ENCODE measurements at regions not wholly inside any gene's neighbourhood (a gene's known extent, or its start where the extent isn't known, plus 50 kb on each side); places are given as distances from the start of the nearest gene placed in this dataset.

- Mint-ChIP-seq H3K27me3 (ENCODE audit: unreplicated experiment) (peaks cover 4% of the 10 kb centered on the region), H3K4me3 (ENCODE audit: unreplicated experiment) (no peak overlapping the region), H3K27ac (ENCODE audit: unreplicated experiment) (no peak overlapping the region), H3K36me3 (ENCODE audit: unreplicated experiment) (no peaks in the 10 kb centered on the region), H3K4me1 (ENCODE audit: unreplicated experiment) (no peaks in the 10 kb centered on the region), H3K9me3 (ENCODE audit: unreplicated experiment) (no peaks in the 10 kb centered on the region)
- DNase-seq (ENCODE audit: extremely low spot score, unreplicated experiment): no peak
- TF ChIP-seq CTCF (IDR thresholded peaks at IDR 0.05): no peak
Observed at GRCh38 chr12:111184161-111184560, 184.7 kb downstream of the PHETA1 start.

- H3K27me3 Mint-ChIP-seq (ENCODE audit: unreplicated experiment): peaks cover 4% of the 10 kb centered on the region
- H3K4me1 Mint-ChIP-seq (ENCODE audit: unreplicated experiment): no peaks in the 10 kb centered on the region
- no peak for TF ChIP-seq CTCF (IDR thresholded peaks at IDR 0.05)
- H3K4me3 Mint-ChIP-seq (ENCODE audit: unreplicated experiment): no peak overlapping the region
- no peaks in the 10 kb centered on the region for H3K9me3 Mint-ChIP-seq (ENCODE audit: unreplicated experiment)
- H3K27ac Mint-ChIP-seq (ENCODE audit: unreplicated experiment): no peak overlapping the region
- DNase-seq (ENCODE audit: extremely low spot score, unreplicated experiment): no peak
- no peaks in the 10 kb centered on the region for H3K36me3 Mint-ChIP-seq (ENCODE audit: unreplicated experiment)
Observed at GRCh38 chr12:111183094-111183493, 185.8 kb downstream of the PHETA1 start.

- Mint-ChIP-seq H3K27ac (ENCODE audit: unreplicated experiment) (no peak overlapping the region), H3K4me1 (ENCODE audit: unreplicated experiment) (no peaks in the 10 kb centered on the region), H3K36me3 (ENCODE audit: unreplicated experiment) (no peaks in the 10 kb centered on the region), H3K9me3 (ENCODE audit: unreplicated experiment) (no peaks in the 10 kb centered on the region), H3K4me3 (ENCODE audit: unreplicated experiment) (no peak overlapping the region), H3K27me3 (ENCODE audit: unreplicated experiment) (peaks cover 4% of the 10 kb centered on the region)
- no peak for DNase-seq (ENCODE audit: extremely low spot score, unreplicated experiment)
- TF ChIP-seq CTCF (IDR thresholded peaks at IDR 0.05): no peak
Observed at GRCh38 chr12:111182382-111182781, 186.5 kb downstream of the PHETA1 start.

- no peak for DNase-seq (ENCODE audit: extremely low spot score, unreplicated experiment)
- no peaks in the 10 kb centered on the region for H3K4me1 Mint-ChIP-seq (ENCODE audit: unreplicated experiment)
- no peaks in the 10 kb centered on the region for H3K36me3 Mint-ChIP-seq (ENCODE audit: unreplicated experiment)
- H3K4me3 Mint-ChIP-seq (ENCODE audit: unreplicated experiment): no peak overlapping the region
- H3K9me3 Mint-ChIP-seq (ENCODE audit: unreplicated experiment): no peaks in the 10 kb centered on the region
- no peak for TF ChIP-seq CTCF (IDR thresholded peaks at IDR 0.05)
- H3K27ac Mint-ChIP-seq (ENCODE audit: unreplicated experiment): no peak overlapping the region
- H3K27me3 Mint-ChIP-seq (ENCODE audit: unreplicated experiment): peaks cover 4% of the 10 kb centered on the region
Observed at GRCh38 chr12:111181143-111181726, 187.7 kb downstream of the PHETA1 start.

GRCh38 chr12:111180426-111181142 is 188.3 kb downstream of the PHETA1 start:
- DNase-seq (ENCODE audit: extremely low spot score, unreplicated experiment): no peak
- TF ChIP-seq CTCF (IDR thresholded peaks at IDR 0.05): no peak
- Mint-ChIP-seq H3K9me3 (ENCODE audit: unreplicated experiment) (no peaks in the 10 kb centered on the region), H3K27ac (ENCODE audit: unreplicated experiment) (no peak overlapping the region), H3K4me3 (ENCODE audit: unreplicated experiment) (no peak overlapping the region), H3K36me3 (ENCODE audit: unreplicated experiment) (no peaks in the 10 kb centered on the region), H3K4me1 (ENCODE audit: unreplicated experiment) (no peaks in the 10 kb centered on the region), H3K27me3 (ENCODE audit: unreplicated experiment) (peaks cover 6% of the 10 kb centered on the region)

Data from osteocyte (in vitro differentiated cells).